ENCODE measurements at regions not wholly inside any gene's neighbourhood (a gene's known extent, or its start where the extent isn't known, plus 50 kb on each side); places are given as distances from the start of the nearest gene placed in this dataset.

GRCh38 chr5:106854105-106854687, 816.5 kb downstream of the EFNA5 start:
- POLR2A ChIA-PET, result no interaction called here
- no peaks in the 10 kb centered on the region for H3K27me3 Mint-ChIP-seq
- intact Hi-C loops (cut with micrococcal nuclease), result no loop called here
- no peaks in the 10 kb centered on the region for H3K9me3 Mint-ChIP-seq (ENCODE audit: insufficient read depth)
- Histone ChIP-seq H3K9ac (ENCODE audit: low read length) (no peak overlapping the region), H3K4me2 (replicated peaks; ENCODE audit: low read depth, low read length, poor library complexity, severe bottlenecking) (no peak overlapping the region), H3K9me3 (ENCODE audit: control extremely low read depth in 1 of 3, control insufficient read depth in 2 of 3, insufficient read depth in 1 of 3, low read length in 2 of 3) (no peaks in the 10 kb centered on the region), H3K4me1 (ENCODE audit: control insufficient read depth in 2 of 2, insufficient read depth in 2 of 2, low read length in 2 of 2) (no peaks in the 10 kb centered on the region), H3K27ac (ENCODE audit: low read length in 2 of 2) (no peak overlapping the region), H3K36me3 (replicated peaks in 1 of 2; ENCODE audit: control extremely low read depth in 1 of 2, control insufficient read depth in 1 of 2, extremely low read depth in 1 of 2, insufficient read depth in 2 of 2, low read length in 1 of 2) (no peaks in the 10 kb centered on the region), H3K79me2 (ENCODE audit: control insufficient read depth, insufficient read depth, low read length) (no peaks in the 10 kb centered on the region), H4K20me1 (ENCODE audit: control insufficient read depth, insufficient read depth, low read length, poor library complexity, severe bottlenecking) (no peaks in the 10 kb centered on the region), H3K4me3 (ENCODE audit: control extremely low read depth in 1 of 5, extremely low read depth in 1 of 5, insufficient read depth in 1 of 5, low read depth in 2 of 5, low read length in 4 of 5) (no peak overlapping the region), H2AFZ (ENCODE audit: insufficient read depth, low read depth, low read length, poor library complexity, severe bottlenecking) (no peak overlapping the region), H3K27me3 (replicated peaks in 1 of 4; ENCODE audit: control extremely low read depth in 1 of 4, control insufficient read depth in 3 of 4, insufficient read depth in 4 of 4, low read length in 3 of 4) (no peaks in the 10 kb centered on the region)
- DNase-seq (no peak), ATAC-seq (ENCODE audit: low read depth) (no peak)
- no peak overlapping the region for H3K4me3 Mint-ChIP-seq
- CTCF ChIA-PET, result no interaction called here
- no peak for TF ChIP-seq CTCF (IDR thresholded peaks at IDR 0.05)
- no peak for TF ChIP-seq EZH2 (IDR thresholded peaks at IDR 0.05; ENCODE audit: borderline replicate concordance, insufficient read depth, low read depth, low read length, poor library complexity, severe bottlenecking)
- 100% methylated on average over 1 of the region's 1 CpG for WGBS (ENCODE audit: insufficient coverage)
- no peaks in the 10 kb centered on the region for H3K4me1 Mint-ChIP-seq
- H3K27ac Mint-ChIP-seq, result no peak overlapping the region

DNA sequence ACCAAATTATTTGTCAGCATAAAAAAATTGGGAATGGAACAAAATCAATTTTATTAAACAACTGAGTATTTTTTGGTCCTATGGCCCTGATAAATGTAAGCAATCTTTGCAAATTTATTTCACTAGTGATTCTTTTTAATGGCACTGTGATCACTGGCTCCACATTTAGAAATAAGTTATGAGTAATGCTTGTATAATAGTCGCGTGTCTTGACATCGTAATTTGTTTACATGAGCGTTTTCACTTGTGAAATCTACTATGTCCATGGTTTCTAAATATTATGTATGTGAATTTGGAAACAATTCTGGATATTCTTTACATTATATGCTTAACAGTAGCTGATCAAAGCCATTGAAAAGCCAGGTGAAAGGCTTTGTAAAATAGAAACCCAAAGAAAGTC, 817.5 kb downstream of the EFNA5 start:
- Mint-ChIP-seq H3K27me3 (no peaks in the 10 kb centered on the region), H3K4me1 (no peaks in the 10 kb centered on the region), H3K9me3 (ENCODE audit: insufficient read depth) (no peaks in the 10 kb centered on the region), H3K27ac (no peak overlapping the region), H3K4me3 (no peak overlapping the region)
- ATAC-seq (ENCODE audit: low read depth) (no peak), DNase-seq (no peak)
- Histone ChIP-seq H3K27ac (ENCODE audit: low read length in 2 of 2) (no peak overlapping the region), H4K20me1 (ENCODE audit: control insufficient read depth, insufficient read depth, low read length, poor library complexity, severe bottlenecking) (no peaks in the 10 kb centered on the region), H3K9ac (ENCODE audit: low read length) (no peak overlapping the region), H3K79me2 (ENCODE audit: control insufficient read depth, insufficient read depth, low read length) (no peaks in the 10 kb centered on the region), H3K4me3 (ENCODE audit: control extremely low read depth in 1 of 5, extremely low read depth in 1 of 5, insufficient read depth in 1 of 5, low read depth in 2 of 5, low read length in 4 of 5) (no peak overlapping the region), H3K4me2 (replicated peaks; ENCODE audit: low read depth, low read length, poor library complexity, severe bottlenecking) (no peak overlapping the region), H3K4me1 (ENCODE audit: control insufficient read depth in 2 of 2, insufficient read depth in 2 of 2, low read length in 2 of 2) (no peaks in the 10 kb centered on the region), H2AFZ (ENCODE audit: insufficient read depth, low read depth, low read length, poor library complexity, severe bottlenecking) (no peak overlapping the region), H3K27me3 (replicated peaks in 1 of 4; ENCODE audit: control extremely low read depth in 1 of 4, control insufficient read depth in 3 of 4, insufficient read depth in 4 of 4, low read length in 3 of 4) (no peaks in the 10 kb centered on the region), H3K36me3 (replicated peaks in 1 of 2; ENCODE audit: control extremely low read depth in 1 of 2, control insufficient read depth in 1 of 2, extremely low read depth in 1 of 2, insufficient read depth in 2 of 2, low read length in 1 of 2) (no peaks in the 10 kb centered on the region), H3K9me3 (ENCODE audit: control extremely low read depth in 1 of 3, control insufficient read depth in 2 of 3, insufficient read depth in 1 of 3, low read length in 2 of 3) (no peaks in the 10 kb centered on the region)
- TF ChIP-seq CTCF (IDR thresholded peaks at IDR 0.05) (no peak), EZH2 (IDR thresholded peaks at IDR 0.05; ENCODE audit: borderline replicate concordance, insufficient read depth, low read depth, low read length, poor library complexity, severe bottlenecking) (no peak)
- ChIA-PET CTCF (no interaction called here), POLR2A (no interaction called here)
- WGBS (ENCODE audit: insufficient coverage), result 100% methylated on average over 1 of the region's 4 CpGs
- intact Hi-C loops (cut with micrococcal nuclease), result no loop called here
